Cerebellar cortex (tissue), 1 donor: ENCODE measurements at regions not wholly inside any gene's neighbourhood (a gene's known extent, or its start where the extent isn't known, plus 50 kb on each side); places are given as distances from the start of the nearest gene placed in this dataset.
A peak's percentile ranks its signal among the peaks of the same experiment; 100 is the strongest.

Experiments
- DNase-seq: peaks from one replicate; pipeline ENCODE4 v3.0.0-alpha.2; 2015; ENCODE audit warnings: low spot score

DNA sequence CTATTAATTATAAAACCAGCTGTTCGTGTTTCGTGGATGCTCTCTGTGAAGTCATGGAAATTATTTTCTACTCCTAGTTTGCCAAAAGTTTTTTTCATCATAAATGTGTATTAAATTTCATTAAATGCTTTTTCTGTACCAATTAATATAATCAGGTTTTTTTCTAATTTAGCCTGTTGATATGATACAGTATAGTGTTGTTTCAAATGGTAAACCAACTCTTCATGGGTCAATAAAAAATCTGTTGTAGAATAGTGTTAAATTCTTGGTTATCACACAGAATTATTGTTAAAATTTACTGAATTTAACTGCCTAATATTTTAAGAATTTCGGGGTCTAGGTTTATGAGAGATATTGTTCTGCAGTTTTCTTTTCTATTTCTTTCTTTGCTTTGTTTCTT lies 505.9 kb upstream of the MANEA start:
- no peak for DNase-seq

DNA sequence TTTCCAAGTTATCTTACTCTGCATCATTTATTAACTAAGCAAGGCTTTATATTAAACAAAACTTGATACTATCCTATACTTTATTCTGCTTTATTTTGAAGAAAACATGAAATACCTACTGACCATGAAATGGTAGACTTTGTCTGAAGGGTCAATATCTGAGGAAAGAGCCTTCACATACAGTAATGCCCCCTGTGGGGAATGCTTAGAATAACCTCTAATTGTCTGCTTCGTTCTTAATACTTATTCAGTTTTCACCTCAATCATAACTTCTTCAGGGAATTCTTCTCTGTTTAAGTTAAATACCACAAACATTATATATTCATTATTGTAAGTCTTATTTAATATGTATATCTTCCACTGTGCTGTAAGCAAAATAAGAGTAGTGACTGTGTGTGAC lies 498.9 kb upstream of the MANEA start:
- DNase-seq: no peak

DNA sequence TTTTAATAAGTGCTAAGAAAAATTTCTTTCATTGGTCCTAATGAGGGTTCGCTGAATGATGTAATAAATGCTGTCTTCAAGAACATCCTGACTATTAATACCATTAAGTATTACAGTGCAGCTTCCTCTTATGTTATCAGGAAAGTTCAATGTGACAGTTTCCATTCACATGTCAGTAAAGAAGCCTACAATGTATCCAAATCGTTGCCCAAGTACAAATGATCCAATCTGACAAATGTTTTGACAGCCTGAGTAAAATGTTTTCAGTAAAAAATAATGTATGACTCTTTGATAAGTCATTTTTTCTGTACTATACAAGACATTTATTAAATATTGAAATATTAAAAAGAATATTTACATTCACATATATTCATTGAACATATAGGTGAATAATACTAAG lies 496.1 kb upstream of the MANEA start:
- no peak for DNase-seq

DNA sequence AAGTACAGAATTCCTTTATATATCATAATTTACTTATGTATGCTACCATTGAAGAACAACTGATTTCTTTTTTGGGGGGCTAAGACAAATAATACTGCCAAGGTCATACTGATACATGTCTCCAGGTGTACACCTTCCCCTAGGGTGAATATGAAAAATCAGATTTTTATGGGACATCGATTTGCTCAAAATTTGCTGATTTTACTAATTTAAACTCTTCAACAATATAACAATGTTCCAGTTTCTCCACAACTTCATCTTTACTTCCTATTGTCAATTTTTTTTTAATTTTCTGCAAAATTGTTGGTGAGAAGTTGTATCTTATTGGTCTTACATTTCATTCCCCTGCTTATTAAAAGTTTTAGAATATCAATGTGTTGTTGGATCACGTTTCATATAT lies 495.4 kb upstream of the MANEA start:
- no peak for DNase-seq

DNA sequence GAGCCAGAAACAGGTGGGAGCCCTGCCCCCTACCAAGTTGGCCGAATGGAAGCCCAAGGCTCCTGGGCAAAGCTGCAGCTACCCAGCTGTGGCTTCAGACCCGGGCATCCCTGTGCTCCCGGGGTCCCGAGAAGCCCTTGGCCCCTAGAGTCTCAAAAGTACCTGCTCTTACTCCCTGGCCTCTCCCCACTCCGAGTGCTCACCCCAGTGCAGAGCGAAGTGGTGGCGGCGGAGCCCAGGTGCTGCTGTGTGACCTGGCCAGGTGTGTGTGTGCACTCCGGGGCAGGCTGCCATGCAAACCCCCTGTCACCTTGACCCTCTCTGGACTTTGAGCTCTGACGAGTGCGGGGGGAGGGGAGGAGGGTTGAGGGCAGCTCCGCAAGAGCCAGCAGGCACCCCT lies 493.8 kb upstream of the MANEA start:
- no peak for DNase-seq

DNA sequence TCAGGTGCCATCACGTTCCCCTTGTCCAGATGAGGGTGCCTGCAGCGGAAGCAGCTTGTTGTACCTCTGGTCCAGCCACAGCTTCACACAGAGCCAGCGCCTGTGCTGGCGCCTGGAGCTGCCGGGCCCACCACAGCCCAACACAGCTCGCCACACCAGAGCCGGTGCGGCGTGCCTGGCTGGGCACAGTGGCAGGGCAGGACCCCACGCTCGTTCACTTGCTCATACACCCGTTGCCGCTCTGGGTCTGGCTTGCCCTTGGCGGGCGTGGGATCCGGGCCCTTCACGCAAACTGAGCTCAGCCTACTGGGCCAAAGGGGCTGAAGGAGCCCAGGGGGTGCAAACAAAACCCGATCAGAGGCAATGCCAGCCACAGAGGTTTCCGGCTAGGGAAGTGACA lies 492.5 kb upstream of the MANEA start:
- DNase-seq: no peak

DNA sequence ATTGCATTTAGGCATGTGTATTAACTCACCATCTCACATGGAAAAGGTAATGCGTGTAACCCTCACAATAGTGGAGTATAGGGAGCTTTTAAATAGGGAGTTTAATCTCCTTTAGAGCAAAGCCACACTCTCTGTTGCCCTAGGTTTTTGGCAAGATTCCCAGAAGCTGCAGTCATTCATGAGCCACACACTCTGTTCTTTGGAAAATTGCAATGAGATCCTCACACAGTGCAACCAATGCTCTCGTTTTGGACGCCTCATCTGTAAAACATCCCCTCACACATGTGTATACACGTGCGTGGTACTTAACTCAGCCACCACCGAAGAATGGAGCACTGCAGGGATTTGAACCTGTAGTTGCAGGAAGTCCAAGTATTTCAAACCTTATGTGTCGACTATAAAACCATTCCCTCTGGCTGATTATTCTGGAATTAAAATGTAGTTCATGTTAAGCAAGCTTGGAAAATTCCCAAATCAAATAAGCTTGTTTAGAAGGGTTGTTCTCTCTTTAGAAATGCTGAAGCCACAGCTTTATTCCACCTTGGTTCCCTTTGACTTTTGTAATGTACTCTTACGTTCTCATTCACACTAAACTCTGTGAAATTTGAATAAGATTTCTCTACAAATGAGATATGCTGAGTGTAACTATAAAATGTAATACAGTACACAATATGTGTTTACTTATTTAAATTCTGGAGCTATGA lies 489.8 kb upstream of the MANEA start:
- DNase-seq: peak; percentile 71

DNA sequence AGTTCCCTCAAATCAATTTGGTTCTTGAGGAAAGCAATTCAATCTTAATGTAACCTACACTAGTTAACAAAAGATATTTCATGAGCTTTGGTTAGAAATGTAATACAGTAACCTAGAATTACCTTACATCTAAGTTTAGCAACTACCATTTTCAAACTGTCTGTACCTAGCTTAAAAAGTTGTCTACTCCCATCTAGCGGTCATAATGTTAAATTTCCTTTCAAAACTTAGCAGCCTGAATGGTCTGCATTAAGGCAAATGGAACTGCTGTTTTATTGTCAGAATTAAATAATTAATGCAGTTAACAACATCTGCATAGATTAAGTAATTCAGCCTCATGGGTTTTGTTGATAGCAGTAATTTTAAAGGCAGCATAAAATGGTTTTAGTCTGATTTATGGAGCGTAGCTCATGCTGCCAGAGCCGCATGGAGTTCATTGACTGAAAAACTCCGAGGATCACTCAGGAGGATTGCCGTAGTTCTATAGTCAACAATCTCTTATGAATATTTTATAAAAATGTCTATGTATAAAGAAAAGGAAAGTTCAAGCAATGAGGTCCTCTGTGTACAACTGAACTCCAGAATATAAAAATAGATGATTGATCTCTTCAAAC lies 485.4 kb upstream of the MANEA start:
- peak; percentile 70 for DNase-seq

DNA sequence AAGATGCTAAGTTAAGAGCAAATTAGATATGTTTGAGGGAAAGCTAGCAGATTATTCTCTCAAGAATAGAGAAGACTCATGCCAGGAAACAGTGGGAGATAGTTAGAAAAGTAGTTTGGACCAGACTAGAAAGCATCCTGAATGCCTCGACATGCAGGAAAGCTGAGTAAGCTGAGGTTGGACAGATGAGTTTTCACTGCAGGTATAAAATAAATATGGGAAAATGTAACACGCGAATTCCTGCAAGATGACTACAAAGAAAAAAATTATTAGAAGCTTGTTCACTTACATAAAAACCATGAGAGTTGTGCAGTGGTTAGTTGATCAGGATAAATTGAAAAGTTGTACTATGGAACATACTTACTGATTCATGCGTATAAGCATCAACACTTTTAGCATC lies 484.2 kb upstream of the MANEA start:
- DNase-seq: no peak

DNA sequence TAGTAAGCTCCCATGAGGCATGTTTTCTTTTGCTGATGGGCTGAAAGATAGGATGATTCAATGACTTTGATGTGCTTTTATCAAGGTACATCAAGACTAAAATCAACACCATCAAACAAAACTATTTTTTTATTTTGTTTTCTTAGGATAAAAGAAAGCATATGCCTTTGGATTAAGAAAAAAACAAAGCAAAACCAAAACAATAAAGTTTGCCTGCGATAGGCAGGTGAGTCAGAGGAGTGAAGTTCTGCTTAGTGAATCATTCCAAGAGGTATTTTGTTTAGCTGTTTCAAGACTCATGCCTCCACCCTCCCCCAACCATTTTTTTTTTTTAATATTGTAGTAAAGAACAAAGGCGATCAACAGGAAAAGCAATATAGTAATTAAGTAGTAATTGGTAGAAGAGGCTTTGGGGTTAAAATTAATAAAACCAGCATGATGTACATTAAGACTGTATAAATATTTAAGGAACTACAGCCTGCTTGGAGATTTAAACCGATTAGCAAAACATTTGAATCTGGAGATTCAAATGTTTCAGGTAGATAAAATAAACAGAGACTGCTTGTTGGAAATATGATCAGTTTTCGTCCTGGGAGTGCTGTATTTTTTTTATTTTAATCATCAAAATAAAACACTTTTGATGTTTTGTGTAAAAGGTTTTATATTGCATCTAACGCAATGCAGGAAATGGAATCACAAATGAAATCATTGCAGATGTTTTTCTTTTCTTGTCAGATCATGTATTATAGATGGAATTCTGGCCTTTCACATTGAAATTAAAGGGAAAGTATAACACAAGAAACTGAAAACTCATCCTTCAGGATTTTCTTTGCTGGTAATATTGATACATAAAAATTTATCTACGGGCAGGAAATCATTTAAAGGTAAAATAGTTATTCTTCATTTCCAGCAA lies 482.3 kb upstream of the MANEA start:
- no peak for DNase-seq

DNA sequence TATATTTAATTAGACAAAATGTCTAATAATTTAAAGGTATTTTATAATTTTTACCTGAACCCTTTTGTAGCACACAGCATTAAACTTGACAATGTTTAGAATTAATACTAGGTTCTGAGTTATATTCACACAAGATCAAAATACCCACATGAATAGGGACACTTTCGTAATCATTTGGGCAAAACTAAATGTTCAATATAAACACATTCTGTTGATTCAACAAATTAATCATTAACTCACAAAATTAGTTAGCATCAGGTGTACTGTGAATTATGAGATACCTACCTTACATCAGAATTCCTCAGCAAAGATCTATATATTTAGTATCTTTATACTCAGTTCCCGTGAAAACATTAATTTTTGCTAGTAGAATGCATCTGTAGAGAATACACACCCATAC lies 481.5 kb upstream of the MANEA start:
- no peak for DNase-seq

DNA sequence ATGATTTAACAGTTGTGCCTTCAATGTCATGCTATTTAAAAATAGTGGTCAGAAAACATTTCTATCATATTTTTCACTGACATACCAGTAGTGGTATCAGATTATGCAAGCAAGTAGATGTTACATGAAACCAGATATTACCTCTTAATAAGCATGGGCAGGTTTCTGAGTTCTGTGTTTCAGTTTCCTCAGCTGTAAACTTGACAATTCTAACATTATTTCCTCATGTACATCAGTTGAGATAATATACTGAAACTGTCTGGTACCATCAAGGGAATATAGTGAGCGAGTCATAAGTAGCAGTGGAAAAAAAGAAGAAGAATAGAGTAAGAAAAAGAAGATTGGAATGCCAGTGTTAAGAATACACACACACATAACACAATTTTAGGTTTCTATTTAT lies 477.9 kb upstream of the MANEA start:
- no peak for DNase-seq

DNA sequence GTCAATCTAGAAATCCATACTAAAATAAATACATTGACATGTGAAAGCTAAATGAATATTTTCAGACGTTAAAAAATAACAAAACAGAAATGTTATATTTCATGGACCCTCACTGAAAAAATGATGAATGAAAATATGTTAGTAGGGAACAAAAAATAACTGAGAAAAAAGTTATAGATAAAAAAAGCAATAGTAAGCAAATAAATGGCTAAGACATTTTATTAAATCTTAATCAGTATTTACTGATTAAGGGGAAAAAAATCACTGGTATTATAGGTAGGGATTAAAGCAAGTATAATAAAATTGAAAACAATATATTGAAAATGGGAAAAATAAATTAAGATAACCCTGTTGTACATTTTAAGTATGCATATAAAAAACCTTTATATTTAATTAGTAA lies 468.1 kb upstream of the MANEA start:
- no peak for DNase-seq

DNA sequence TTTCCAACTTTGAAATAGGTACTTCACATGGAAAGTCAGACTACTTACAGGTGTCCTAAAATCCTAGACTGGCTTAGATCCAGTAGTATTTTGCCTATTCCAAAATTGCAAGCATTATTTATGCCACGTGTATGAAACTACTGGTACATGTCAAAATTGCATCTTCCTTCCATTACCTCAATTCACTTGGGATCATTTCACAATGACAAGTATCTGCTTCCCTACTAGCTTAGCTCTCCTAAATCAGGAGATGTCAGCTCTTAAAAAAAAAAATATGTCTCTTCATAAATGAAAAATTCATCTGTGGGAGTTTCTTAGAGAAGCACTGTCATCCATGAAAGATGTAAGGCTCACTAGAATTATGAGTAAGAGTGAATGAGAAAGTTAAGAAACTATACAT lies 466.6 kb upstream of the MANEA start:
- no peak for DNase-seq

DNA sequence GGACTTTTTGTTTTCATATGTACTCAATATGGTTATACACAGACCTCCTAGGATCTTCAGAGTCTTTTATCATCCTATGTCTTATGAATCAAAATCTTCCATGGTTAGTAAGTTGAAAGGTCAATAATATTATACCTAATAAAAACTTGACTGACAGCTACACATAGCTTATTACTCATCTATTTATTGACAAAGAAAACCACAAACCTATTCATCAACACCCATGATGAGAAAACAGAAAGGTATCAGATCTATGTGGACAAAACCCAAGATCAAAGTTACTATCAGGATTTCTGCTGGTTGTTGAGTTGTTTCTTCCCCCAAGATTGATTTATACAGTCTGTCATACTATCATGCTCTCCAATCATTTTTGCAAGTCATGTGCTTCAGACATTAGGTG lies 460.1 kb upstream of the MANEA start:
- DNase-seq: no peak

DNA sequence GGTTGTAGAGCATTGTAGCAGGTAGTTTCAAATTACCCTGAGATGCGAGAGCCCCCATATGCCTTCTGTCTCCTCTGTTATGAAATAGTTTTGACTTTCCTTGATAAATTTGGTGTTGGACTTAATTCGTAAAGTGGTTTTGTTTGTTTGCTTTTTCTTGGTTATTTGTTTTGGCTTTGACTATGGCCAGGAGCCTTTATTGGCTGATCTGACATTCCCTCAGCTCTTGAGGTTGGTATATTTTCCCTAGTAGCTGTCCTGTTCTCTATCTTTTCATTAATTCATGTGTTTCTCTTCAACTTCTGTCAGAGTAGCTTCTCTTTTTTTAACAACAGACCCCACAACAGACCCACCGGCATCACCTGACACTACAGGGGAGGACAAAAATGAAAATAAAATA lies 457.4 kb upstream of the MANEA start:
- DNase-seq: no peak

DNA sequence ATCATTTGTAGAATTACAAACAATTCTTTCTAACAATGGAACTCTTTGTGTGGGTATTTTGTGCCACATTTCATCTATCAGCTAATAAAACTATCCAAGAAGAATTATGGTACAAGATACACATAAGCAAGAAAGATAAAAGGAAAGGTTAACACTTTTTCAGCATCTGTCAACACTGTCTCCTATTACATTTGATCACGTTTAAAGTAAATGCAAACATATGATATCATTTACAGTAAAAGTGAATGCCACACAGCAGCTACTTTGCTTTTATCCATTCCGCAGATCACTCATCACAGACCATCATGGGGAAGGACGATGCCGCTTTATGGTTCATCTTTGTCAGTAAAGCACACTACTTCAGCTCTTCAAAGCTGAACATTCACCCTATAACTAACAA lies 456.4 kb upstream of the MANEA start:
- no peak for DNase-seq

DNA sequence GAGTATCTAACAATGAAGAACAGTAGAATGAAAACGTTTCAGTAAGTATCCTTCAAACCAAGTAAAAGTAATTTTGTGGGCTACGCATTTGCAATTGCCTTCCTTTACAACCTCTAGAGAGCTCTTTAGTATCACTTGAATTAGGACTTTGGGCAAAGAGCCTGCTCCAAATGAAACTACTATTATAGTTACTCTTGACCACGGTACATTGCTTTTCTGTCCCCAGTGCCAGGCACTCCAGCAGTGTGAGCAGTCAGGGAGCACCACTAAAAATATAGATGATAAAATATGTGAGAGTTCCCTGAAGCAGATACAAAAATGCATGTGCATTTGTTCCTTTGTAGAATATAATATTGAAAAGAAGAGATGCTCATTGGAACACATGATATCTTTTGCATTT lies 450.1 kb upstream of the MANEA start:
- DNase-seq: no peak

DNA sequence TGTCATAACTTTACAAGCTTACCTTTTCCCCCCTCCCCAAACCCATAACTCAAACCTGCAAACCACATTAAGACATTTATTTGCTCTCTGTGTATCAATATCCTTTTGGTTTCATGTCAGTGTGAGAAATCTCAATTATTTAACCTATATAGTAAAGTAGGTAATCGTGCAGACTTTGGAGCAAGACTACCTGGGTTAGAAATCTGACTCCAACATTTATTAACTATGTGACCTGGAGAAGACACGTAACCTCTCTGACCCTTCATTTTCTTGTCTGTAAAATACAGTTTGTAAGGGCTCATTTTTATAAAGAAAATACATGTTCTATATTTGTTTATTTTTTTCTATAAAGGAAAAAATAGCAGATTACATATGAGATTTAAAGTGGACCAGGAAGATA lies 448.9 kb upstream of the MANEA start:
- DNase-seq: no peak

DNA sequence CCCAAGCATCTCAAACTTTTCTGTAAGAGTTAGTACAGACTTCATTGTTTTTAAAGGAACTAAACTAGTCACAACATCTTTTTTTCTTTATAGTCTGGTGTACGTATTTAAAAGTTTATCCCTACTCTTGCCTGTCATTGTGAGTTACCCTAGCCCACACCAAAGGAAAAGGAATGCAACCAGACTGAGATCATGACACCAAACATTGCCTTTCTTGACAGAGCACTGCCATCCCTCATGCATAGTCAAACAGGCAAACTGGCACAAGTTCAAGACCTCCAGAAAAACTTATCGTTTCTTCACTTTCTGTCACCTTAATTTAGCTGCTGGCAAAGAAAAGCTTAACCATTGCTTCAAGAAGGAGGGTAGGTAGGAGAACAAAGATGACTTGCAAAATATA lies 448.4 kb upstream of the MANEA start:
- no peak for DNase-seq

DNA sequence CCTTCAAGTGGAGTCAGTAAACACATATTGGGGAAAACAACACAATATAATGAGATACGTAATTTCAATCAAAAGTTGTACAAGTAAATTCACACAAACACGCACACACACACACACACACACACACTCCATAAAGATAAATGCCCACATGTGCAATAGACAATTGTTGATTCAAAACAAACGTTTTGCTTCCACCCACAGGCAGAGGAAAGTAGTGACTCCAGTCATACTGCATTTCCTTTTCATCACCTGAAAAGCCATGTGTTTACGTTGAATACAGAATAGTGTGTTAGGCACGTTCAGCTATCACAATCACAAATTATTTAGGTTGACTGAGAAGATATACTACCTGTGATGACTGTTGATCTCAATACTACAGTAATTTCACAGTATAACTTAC lies 443.8 kb upstream of the MANEA start:
- DNase-seq: no peak

DNA sequence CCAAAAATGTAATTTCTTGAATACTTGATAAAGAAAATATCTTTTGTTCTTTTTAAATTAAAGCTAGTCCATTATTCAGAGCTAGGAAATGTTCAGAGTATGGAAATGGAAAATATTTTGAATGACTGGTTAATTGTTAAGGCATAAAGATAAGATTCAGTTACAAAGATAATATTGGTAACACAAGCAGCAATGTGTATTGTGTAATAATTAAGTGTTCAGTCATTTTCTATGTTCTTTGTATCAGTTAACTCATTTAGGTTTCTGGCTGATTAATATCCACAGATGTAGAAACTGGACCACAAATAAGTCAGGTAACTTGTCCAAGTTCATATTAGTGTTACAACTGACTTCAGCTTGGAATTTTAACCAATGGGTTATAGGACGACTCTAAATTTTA lies 442.2 kb upstream of the MANEA start:
- no peak for DNase-seq

DNA sequence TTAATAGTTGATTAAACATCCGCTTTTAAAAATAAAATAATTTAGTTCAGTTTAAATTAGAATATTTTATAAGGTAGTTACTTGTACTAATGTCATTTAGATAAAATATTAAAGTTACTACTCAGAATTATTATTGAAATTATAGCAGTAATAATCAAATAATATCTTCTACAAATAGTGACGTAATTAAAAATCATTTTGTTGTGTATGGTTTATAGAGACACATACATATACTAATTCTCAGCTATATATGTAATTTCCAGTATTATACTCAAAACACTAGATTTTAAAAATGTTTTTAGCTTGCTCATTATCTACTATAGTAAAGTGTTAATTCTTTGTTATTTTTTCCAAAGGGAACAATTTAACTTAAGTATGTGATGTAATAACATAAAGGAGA lies 435.2 kb upstream of the MANEA start:
- DNase-seq: no peak
